Neural cell (in vitro differentiated cells): ENCODE measurements at regions not wholly inside any gene's neighbourhood (a gene's known extent, or its start where the extent isn't known, plus 50 kb on each side); places are given as distances from the start of the nearest gene placed in this dataset.

Source experiments
- EZH2 ChIP-seq: fragments of 200-600, 300-800 bp; shearing (Covaris generic), sonication (generic); IDR thresholded peaks from 2 replicates; pipeline ENCODE4 v1.6.1; 2014; ENCODE audit warnings: antibody characterized with exemption, low read length, borderline replicate concordance, mild to moderate bottlenecking; ENCODE audit not compliant: insufficient read depth, poor library complexity, severe bottlenecking
- MXI1 ChIP-seq: fragments of 450-650 bp; conservative IDR thresholded peaks from 2 replicates; pipeline ENCODE4 v1.6.1; 2014; ENCODE audit warnings: antibody characterized with exemption, mild to moderate bottlenecking; ENCODE audit not compliant: poor library complexity, severe bottlenecking
- POLR2AphosphoS5 ChIP-seq: IDR thresholded peaks from 2 replicates; pipeline ENCODE4 v1.6.1; 2012
- TAF1 ChIP-seq: IDR thresholded peaks from 2 replicates; pipeline ENCODE4 v1.6.1; 2012; ENCODE audit warnings: low read depth
- TF ChIP-seq, protein P1 (sequence below): fragments of 450-650 bp; IDR thresholded peaks from 2 replicates; pipeline ENCODE4 v1.5.1; 2014; ENCODE audit warnings: antibody characterized with exemption, mild to moderate bottlenecking, moderate library complexity; ENCODE audit not compliant: poor library complexity, severe bottlenecking
- TF ChIP-seq, protein P2 (sequence below): IDR thresholded peaks from 2 replicates; pipeline ENCODE4 v1.6.1; 2012; ENCODE audit warnings: borderline replicate concordance

DNA sequence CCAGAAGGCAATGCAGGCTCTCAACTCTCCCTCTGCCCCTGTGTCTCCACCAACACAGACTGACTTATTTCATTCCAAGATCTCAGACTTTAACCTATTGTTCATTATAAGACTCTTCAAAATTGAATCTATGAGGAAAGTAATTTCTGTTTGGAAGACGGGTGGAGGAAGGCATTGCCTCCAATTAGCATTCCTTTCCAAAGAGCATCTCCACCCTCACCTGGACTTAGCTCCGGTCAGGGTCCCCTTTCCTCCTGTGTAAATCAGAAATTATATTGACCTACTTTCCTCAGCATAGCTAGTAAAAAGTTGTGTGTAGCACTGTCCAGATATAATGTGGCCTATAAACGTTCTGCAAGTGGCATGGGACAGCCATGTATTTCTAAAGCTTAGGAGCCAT is 230.4 kb upstream of the ACVR2A start:
- TF ChIP-seq TAF1 (no peak), EZH2 (no peak), POLR2AphosphoS5 (no peak), MXI1 (no peak)
- TF ChIP-seq, protein P1, sequence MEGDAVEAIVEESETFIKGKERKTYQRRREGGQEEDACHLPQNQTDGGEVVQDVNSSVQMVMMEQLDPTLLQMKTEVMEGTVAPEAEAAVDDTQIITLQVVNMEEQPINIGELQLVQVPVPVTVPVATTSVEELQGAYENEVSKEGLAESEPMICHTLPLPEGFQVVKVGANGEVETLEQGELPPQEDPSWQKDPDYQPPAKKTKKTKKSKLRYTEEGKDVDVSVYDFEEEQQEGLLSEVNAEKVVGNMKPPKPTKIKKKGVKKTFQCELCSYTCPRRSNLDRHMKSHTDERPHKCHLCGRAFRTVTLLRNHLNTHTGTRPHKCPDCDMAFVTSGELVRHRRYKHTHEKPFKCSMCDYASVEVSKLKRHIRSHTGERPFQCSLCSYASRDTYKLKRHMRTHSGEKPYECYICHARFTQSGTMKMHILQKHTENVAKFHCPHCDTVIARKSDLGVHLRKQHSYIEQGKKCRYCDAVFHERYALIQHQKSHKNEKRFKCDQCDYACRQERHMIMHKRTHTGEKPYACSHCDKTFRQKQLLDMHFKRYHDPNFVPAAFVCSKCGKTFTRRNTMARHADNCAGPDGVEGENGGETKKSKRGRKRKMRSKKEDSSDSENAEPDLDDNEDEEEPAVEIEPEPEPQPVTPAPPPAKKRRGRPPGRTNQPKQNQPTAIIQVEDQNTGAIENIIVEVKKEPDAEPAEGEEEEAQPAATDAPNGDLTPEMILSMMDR = no peak
- TF ChIP-seq, protein P2, sequence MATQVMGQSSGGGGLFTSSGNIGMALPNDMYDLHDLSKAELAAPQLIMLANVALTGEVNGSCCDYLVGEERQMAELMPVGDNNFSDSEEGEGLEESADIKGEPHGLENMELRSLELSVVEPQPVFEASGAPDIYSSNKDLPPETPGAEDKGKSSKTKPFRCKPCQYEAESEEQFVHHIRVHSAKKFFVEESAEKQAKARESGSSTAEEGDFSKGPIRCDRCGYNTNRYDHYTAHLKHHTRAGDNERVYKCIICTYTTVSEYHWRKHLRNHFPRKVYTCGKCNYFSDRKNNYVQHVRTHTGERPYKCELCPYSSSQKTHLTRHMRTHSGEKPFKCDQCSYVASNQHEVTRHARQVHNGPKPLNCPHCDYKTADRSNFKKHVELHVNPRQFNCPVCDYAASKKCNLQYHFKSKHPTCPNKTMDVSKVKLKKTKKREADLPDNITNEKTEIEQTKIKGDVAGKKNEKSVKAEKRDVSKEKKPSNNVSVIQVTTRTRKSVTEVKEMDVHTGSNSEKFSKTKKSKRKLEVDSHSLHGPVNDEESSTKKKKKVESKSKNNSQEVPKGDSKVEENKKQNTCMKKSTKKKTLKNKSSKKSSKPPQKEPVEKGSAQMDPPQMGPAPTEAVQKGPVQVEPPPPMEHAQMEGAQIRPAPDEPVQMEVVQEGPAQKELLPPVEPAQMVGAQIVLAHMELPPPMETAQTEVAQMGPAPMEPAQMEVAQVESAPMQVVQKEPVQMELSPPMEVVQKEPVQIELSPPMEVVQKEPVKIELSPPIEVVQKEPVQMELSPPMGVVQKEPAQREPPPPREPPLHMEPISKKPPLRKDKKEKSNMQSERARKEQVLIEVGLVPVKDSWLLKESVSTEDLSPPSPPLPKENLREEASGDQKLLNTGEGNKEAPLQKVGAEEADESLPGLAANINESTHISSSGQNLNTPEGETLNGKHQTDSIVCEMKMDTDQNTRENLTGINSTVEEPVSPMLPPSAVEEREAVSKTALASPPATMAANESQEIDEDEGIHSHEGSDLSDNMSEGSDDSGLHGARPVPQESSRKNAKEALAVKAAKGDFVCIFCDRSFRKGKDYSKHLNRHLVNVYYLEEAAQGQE = no peak
